Suppressor macrophage (primary cell): ENCODE measurements at regions not wholly inside any gene's neighbourhood (a gene's known extent, or its start where the extent isn't known, plus 50 kb on each side); places are given as distances from the start of the nearest gene placed in this dataset.
"Not testable (repeated sequence)": the region's sequence is repeated elsewhere in the genome, so short reads cannot be mapped to it uniquely, and the experiment has no call there.

Source experiments
- DNase-seq, 4 experiments: peaks; one replicate each; pipeline ENCODE4 v3.0.0-alpha.2; 2020 to 2022

DNA sequence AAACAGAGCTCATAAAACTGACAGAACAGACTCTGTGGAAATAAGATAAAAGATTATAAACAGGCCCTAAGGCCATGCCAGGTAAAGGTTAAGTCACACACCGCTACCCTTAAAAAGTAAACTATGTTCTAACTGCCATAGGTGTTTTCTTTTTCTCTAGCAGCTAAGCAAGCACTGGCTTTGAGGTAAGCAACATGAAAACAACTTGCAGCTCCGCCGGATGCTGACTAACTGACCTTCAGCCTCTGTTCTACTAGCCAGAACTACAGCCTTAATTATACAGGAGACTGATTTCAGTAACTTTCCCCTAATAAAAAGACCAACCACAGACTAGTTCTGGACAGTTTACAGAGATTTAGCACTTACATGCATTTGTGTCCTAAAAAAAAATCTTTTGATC, 708.3 kb downstream of the CCSER2 start:
- no peak for DNase-seq

- no peak for DNase-seq
Observed at GRCh38 chr10:85039311-85039710, 710.9 kb downstream of the CCSER2 start.

DNA sequence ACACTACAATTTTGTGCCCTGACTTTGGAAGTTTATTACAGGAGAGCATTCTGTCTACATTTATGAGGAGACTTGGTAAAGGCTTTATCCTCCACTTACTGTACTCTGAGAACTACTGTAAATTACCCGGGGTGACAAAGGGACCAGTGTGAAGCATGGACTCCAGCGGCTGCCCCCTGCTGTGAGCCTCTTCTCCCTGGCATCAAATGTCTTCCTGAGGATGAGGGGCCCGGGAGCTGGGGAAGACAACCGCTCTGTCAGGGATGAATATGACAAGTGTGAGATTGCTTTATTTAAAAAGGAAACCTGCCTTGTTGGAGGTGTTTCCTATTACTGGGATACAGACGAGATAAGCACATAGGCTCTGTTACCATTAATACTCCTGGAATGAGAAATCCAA, 714.8 kb downstream of the CCSER2 start:
- DNase-seq = no peak

GRCh38 chr10:85045046-85045445, 716.7 kb downstream of the CCSER2 start:
- no peak for DNase-seq

GRCh38 chr10:85047170-85047834, 718.9 kb downstream of the CCSER2 start:
- no peak for DNase-seq

DNA sequence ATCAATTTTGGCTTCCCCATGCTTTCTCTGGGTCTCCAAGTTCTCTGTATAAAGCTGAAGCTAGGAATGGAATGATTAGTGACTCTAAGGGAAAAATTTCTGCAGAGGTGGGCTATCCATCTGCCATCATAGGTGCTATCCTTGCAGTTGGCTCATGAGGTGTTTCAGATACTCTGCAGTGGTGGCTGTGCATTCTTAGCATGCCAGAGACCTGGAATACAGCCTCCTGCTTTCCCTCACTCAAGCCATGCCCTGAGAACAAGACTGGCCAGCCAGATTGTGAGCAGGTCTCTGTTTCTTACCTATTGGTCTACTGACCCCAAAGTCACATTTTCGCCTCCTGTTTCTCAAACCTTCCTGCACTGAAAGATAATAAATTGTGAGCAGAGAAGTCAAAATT, 719.6 kb downstream of the CCSER2 start:
- no peak for DNase-seq

GRCh38 chr10:85048644-85049043, 720.3 kb downstream of the CCSER2 start:
- no peak for DNase-seq

DNA sequence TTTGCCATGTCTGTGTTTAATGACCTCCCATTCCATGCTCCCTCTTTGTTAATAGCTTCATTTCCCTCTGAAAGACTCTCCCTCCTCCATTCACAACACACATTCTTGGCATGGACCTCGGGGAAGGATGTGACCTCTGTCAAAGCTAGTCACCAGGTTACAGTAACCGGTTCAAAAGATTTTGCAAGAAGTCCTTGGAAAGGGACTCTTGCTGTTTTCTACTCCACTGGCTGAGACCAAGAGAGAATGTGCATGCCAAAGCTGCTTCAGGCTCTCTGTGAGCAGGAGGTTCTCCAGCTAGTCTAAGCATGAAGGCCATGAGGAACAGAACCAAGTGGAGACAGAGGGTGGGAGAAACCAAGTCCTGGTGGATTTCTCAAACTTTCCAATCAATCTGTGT, 732.6 kb downstream of the CCSER2 start:
- DNase-seq = no peak

DNA sequence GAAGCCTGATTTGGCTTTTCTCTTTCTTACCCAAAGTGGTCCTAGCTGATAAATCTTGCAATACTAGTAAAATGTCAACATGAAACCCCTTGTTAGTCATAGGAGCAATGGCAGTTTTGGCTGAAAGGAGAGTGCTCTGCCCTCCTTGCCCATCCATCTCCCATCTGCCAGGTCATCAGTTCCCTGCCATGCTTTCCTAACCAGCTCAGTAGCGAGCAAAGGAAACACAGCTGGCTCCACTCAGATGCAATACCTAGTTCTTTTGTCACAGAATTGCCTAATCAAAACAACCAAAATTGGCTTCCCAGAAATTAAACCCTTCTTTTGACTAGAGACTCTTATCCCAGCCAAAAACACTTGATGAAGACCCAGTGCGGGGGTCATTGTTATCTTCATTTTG, 733.0 kb downstream of the CCSER2 start:
- no peak for DNase-seq

DNA sequence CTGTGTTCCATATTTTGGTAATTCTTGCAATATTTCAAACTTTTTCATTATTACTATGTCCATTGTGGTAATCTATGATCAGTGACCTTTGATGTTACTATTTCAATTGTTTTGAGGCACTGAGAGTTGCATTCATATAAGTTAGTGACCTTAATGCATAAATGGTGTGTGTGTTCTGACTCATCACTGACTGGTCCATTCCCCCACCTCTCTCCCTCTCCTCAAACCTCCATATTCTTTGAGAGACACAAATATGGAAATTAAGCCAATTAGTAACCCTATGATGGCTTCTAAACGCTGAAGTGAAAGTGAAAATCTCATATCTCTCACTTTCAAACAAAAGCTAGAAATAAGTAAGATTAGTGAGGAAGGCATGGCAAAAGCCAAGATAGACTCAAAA, 739.6 kb downstream of the CCSER2 start:
- no peak for DNase-seq

DNA sequence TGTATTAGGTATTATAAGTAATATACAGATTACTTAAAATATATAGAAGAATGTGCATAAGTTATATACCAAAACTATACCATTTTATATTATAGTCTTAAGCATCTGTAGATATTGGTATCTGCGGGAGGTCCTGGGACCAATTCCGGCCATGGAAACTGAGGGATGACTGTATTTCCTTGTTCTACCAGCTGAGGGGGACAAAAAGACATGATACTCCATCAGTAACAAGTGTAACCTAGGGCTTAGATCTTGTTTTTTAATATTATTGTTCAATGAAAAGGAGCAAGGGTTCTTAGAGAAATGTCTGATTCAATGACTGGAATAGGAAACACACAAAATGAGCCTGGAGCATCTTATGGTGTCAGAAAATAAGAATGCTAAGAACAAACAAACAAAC, 752.5 kb downstream of the CCSER2 start:
- DNase-seq = no peak

DNA sequence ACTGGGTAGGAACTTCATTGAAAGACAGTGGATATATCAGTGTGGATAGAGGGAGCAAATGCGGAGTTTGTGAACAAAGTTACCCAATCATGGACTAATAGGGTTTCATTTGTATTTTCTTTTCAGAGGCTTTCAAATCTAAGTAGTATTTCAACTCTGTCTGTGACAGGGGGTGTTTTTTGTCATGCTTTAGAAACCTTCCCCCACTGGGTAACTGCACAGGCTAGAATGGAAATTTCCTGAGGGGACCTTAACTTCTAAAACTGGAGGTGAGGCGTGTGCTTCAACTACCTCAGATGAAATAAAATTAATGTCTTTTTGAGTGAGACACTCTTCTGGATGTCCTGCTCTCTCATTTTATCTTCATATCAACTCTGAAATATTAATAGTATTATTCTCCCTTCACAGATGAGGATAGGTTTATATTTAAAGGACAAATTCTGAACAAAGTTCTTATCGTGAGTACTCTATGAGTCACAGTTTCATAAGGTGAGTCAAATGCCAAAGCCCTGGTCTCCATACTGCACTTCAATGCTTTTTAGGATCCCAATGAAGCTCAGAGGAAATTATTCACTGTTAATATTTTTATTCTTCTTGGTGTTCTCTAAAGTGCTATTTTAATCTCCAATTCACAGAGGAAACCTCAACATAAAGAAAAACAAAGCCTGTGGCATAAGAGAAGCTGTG, 770.6 kb downstream of the CCSER2 start:
- DNase-seq = no peak

DNA sequence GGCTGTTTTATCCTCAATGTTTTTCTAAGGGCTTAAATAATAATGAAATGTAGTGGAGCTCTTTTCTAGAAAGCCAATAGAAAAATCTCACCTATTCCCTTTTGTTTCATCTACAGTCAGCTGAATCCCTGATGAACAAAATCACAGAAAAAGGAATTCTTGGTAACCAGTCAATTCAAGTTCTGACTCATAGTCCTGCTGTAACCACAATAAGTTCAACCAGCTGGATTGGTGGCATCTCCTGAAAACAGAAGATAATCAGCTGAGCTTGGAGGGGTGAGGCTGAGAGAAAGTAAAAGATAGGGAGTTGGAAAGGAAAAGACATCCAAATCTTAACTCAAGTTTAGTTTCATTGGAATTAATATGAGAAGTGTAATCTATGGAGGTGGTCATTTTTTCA, 772.1 kb downstream of the CCSER2 start:
- no peak for DNase-seq

- no peak for DNase-seq
Observed at GRCh38 chr10:85105614-85106255, 777.3 kb downstream of the CCSER2 start.

DNA sequence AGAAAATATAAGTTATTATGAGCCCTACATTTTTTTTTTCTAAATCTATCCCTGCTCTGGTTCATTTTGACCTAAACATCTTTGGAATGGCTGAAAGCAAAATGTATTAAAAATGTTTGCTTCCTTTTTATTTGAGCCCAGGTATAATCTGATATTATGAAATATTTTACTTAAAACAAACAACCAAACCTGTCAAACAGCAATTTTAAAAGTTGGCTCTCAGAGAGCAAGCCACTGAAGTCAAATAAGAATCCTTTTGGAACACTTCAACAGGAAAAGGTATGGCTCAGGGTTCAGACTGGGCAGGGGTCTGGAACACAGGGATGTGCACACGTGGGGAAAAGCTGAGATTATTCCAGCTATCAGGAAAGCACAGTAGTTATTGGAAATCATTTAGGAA, 782.9 kb downstream of the CCSER2 start:
- no peak for DNase-seq

GRCh38 chr10:85124603-85125051, 796.2 kb downstream of the CCSER2 start:
- DNase-seq = no peak

DNA sequence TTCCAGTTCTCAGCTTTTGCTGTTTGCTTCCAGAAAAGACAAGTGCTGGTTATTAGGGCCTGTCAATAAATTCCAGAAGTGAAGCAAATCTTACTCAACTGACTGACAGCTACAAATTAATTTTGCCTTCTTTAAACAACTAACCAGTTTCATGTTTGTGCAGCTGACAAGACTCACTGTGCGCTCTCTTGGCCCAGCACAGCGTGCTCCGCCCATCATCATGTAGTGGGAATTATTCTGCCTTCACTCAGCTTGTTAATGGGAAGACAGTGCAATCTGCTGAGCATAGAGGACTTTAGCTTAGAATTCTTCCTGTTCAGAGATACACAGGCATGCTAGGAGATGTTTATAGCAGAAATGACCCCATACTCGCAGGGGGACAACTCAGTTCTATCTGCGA, 808.9 kb downstream of the CCSER2 start:
- DNase-seq = no peak

DNA sequence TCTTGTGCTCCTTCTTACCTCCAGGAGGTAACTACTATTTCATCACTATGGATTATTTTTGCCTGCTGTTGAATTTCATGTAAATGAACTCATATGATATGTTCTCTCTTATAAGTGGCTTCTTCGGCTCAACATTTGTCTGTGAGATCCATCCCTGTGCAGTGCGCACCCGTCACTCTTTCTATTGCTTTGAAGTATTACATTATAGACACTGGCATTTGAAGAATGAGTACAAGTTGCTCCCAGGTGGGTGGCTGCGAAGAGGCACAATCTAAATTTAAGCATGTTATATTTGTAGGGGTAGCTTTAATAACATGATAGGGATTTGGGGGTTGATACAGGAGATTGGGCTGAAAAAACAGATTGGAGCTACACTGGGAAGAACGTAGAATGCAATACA, 809.7 kb downstream of the CCSER2 start:
- no peak for DNase-seq

- DNase-seq = no peak
Observed at GRCh38 chr10:85139124-85139523, 810.7 kb downstream of the CCSER2 start.

DNA sequence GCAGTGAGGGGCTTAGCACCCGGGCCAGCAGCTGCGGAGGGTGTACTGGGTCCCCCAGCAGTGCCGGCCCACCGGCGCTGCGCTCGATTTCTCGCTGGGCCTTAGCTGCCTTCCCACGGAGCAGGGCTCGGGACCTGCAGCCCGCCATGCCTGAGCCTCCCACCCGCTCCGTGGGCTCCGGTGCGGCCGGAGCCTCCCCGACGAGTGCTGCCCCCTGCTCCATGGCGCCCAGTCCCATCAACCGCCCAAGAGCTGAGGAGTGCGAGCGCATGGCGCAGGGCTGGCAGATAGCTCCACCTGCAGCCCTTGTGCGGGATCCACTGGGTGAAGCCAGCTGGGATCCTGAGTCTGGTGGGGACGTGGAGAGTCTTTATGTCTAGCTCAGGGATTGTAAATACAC, 813.1 kb downstream of the CCSER2 start:
- not testable (repeated sequence) for DNase-seq

- no peak for DNase-seq
Observed at GRCh38 chr10:85145966-85146365, 817.6 kb downstream of the CCSER2 start.

- DNase-seq = no peak
Observed at GRCh38 chr10:85147346-85148250, 819.2 kb downstream of the CCSER2 start.
